GM21619 (cell line): ENCODE measurements at regions not wholly inside any gene's neighbourhood (a gene's known extent, or its start where the extent isn't known, plus 50 kb on each side); places are given as distances from the start of the nearest gene placed in this dataset.

ENCODE experiments used
- ATAC-seq: cut with Tn5 transposase; IDR thresholded peaks from one replicate; pipeline ENCODE4 v1.9.1; 2021; ENCODE audit not compliant: unreplicated experiment

- ATAC-seq = no peak
These were observed 195.2 kb upstream of the RAB4A start for GRCh38 chr1:229075716-229076115.

- ATAC-seq = no peak
These were observed 194.7 kb upstream of the RAB4A start for GRCh38 chr1:229076195-229076594.

GRCh38 chr1:229079016-229079595 lies 191.8 kb upstream of the RAB4A start:
- no peak for ATAC-seq

GRCh38 chr1:229080361-229080760 lies 190.6 kb upstream of the RAB4A start:
- no peak for ATAC-seq

- no peak for ATAC-seq
These were observed 185.6 kb upstream of the RAB4A start for GRCh38 chr1:229085291-229085690.

GRCh38 chr1:229086091-229086490 lies 184.8 kb upstream of the RAB4A start:
- no peak for ATAC-seq

- no peak for ATAC-seq
These were observed 184.2 kb upstream of the RAB4A start for GRCh38 chr1:229086686-229087085.

- ATAC-seq = no peak
These were observed 183.6 kb upstream of the RAB4A start for GRCh38 chr1:229087339-229087738.

GRCh38 chr1:229087906-229088305 lies 183.0 kb upstream of the RAB4A start:
- ATAC-seq = no peak

- ATAC-seq = no peak
These were observed 182.2 kb upstream of the RAB4A start for GRCh38 chr1:229088711-229089110.

- ATAC-seq = no peak
These were observed 181.2 kb upstream of the RAB4A start for GRCh38 chr1:229089586-229090208.

GRCh38 chr1:229091721-229092136 lies 179.2 kb upstream of the RAB4A start:
- no peak for ATAC-seq

GRCh38 chr1:229092377-229093237 lies 178.3 kb upstream of the RAB4A start:
- ATAC-seq = no peak

- no peak for ATAC-seq
These were observed 177.7 kb upstream of the RAB4A start for GRCh38 chr1:229093238-229093540.

- ATAC-seq = no peak
These were observed 177.1 kb upstream of the RAB4A start for GRCh38 chr1:229093609-229094336.

- ATAC-seq = no peak
These were observed 176.2 kb upstream of the RAB4A start for GRCh38 chr1:229094476-229095311.

- ATAC-seq = no peak
These were observed 175.6 kb upstream of the RAB4A start for GRCh38 chr1:229095325-229095724.

GRCh38 chr1:229097356-229097755 lies 173.6 kb upstream of the RAB4A start:
- ATAC-seq = no peak

GRCh38 chr1:229098361-229098760 lies 172.6 kb upstream of the RAB4A start:
- no peak for ATAC-seq

- no peak for ATAC-seq
These were observed 171.9 kb upstream of the RAB4A start for GRCh38 chr1:229098903-229099578.
